Uterus (tissue), 3 donors: ENCODE measurements at regions not wholly inside any gene's neighbourhood (a gene's known extent, or its start where the extent isn't known, plus 50 kb on each side); places are given as distances from the start of the nearest gene placed in this dataset.

Experiments used
- DNase-seq, 2 donors: peaks; one replicate each; pipeline ENCODE4 v3.0.0-alpha.2; 2019 to 2020
- H3K27ac ChIP-seq, 2 donors: fragments of 200-600 bp; sonication (generic); 1 replicate in 1 of 2; 2 replicates in 1 of 2; pipeline ENCODE4 v1.5.1; 2016 to 2018
- H3K27me3 ChIP-seq, 2 donors: fragments of 200-600 bp; sonication (generic); one replicate each; pipeline ENCODE4 v1.5.1; 2018 to 2019; ENCODE audit warnings: control low read depth in 1 of 2
- H3K36me3 ChIP-seq, 2 donors: fragments of 200-600 bp; sonication (generic); one replicate each; pipeline ENCODE4 v1.5.1; 2019; ENCODE audit warnings: control low read depth in 1 of 2
- H3K4me1 ChIP-seq, 2 donors: fragments of 200-600 bp; sonication (generic); one replicate each; pipeline ENCODE4 v1.5.1; 2018 to 2019; ENCODE audit warnings: control low read depth in 1 of 2
- H3K4me3 ChIP-seq, 2 donors: fragments of 200-600 bp; sonication (generic); 1 replicate in 1 of 2; 2 replicates in 1 of 2; pipeline ENCODE4 v1.5.1; 2018 to 2019; ENCODE audit warnings: mild to moderate bottlenecking in 1 of 2
- H3K9me3 ChIP-seq, 2 donors: fragments of 200-600 bp; sonication (generic); one replicate each; pipeline ENCODE4 v1.5.1; 2019; ENCODE audit warnings: control low read depth in 1 of 2
- CTCF ChIP-seq, 4 experiments: fragments of 200-600 bp in 2 of 4; fragments of 450-650 bp in 2 of 4; sonication (generic) in 2 of 4; IDR thresholded peaks; one replicate each; pipeline ENCODE4 v1.5.1; 2016 to 2019; ENCODE audit warnings: antibody characterized with exemption in 4 of 4, mild to moderate bottlenecking in 2 of 4, moderate library complexity in 1 of 4
- POLR2A ChIP-seq, 2 donors: fragments of 450-650 bp; IDR thresholded peaks; one replicate each; pipeline ENCODE4 v1.6.1; 2016; ENCODE audit warnings: antibody characterized with exemption in 2 of 2, mild to moderate bottlenecking in 1 of 2, moderate library complexity in 1 of 2
- intact Hi-C: fragments of 100-400 bp; cut with DNase I; formaldehyde crosslinking; loops from one replicate; pipeline ENCODE4 v1.15.1; 2023; ENCODE audit warnings: low total_unique reads
- donor health status: DM: yes; HTN: yes; CAD: no.

GRCh38 chr12:115259968-115260747 lies 576.2 kb upstream of the TBX3 start:
- TF ChIP-seq POLR2A (IDR thresholded peaks at IDR 0.05) (no peak), CTCF (IDR thresholded peaks at IDR 0.05) (no peak)
- no peak overlapping the region for H3K27ac ChIP-seq
- no peak for DNase-seq

GRCh38 chr12:115257791-115258190 lies 573.8 kb upstream of the TBX3 start:
- no peaks in the 10 kb centered on the region for H3K9me3 ChIP-seq
- intact Hi-C loops: no loop called here
- H3K27me3 ChIP-seq: no peaks in the 10 kb centered on the region
- DNase-seq: no peak
- H3K36me3 ChIP-seq: no peaks in the 10 kb centered on the region
- TF ChIP-seq CTCF (IDR thresholded peaks at IDR 0.05): no peak
- no peak for TF ChIP-seq POLR2A (IDR thresholded peaks at IDR 0.05)
- H3K4me3 ChIP-seq: no peak overlapping the region
- H3K4me1 ChIP-seq: no peaks in the 10 kb centered on the region
- H3K27ac ChIP-seq: no peak overlapping the region

More at GRCh38 chr12:115259968-115260747, 576.2 kb upstream of the TBX3 start:
- Histone ChIP-seq H3K27me3 (no peaks in the 10 kb centered on the region), H3K4me1 (no peaks in the 10 kb centered on the region), H3K36me3 (no peaks in the 10 kb centered on the region), H3K4me3 (no peak overlapping the region), H3K9me3 (no peaks in the 10 kb centered on the region)
- intact Hi-C loops: no loop called here

- Histone ChIP-seq H3K9me3 (no peaks in the 10 kb centered on the region), H3K27ac (no peak overlapping the region), H3K27me3 (no peaks in the 10 kb centered on the region), H3K4me1 (no peaks in the 10 kb centered on the region), H3K36me3 (no peaks in the 10 kb centered on the region), H3K4me3 (no peak overlapping the region)
- intact Hi-C loops: no loop called here
- TF ChIP-seq CTCF (IDR thresholded peaks at IDR 0.05) (no peak), POLR2A (IDR thresholded peaks at IDR 0.05) (no peak)
- no peak for DNase-seq
These were observed 572.0 kb upstream of the TBX3 start for GRCh38 chr12:115255962-115256361.

- TF ChIP-seq CTCF (IDR thresholded peaks at IDR 0.05): no peak
- TF ChIP-seq POLR2A (IDR thresholded peaks at IDR 0.05): no peak
- no peaks in the 10 kb centered on the region for H3K36me3 ChIP-seq
- H3K27ac ChIP-seq: no peak overlapping the region
- H3K27me3 ChIP-seq: no peaks in the 10 kb centered on the region
- intact Hi-C loops: no loop called here
- H3K4me3 ChIP-seq: no peak overlapping the region
- H3K4me1 ChIP-seq: no peaks in the 10 kb centered on the region
- H3K9me3 ChIP-seq: no peaks in the 10 kb centered on the region
- no peak for DNase-seq
These were observed 571.3 kb upstream of the TBX3 start for GRCh38 chr12:115255257-115255656.

- Histone ChIP-seq H3K27ac (no peak overlapping the region), H3K4me1 (no peaks in the 10 kb centered on the region), H3K4me3 (no peak overlapping the region), H3K9me3 (no peaks in the 10 kb centered on the region), H3K27me3 (no peaks in the 10 kb centered on the region), H3K36me3 (no peaks in the 10 kb centered on the region)
- intact Hi-C loops: no loop called here
- DNase-seq: no peak
- TF ChIP-seq CTCF (IDR thresholded peaks at IDR 0.05): no peak
- TF ChIP-seq POLR2A (IDR thresholded peaks at IDR 0.05): no peak
These were observed 569.1 kb upstream of the TBX3 start for GRCh38 chr12:115253049-115253448.
